ENCODE measurements at regions not wholly inside any gene's neighbourhood (a gene's known extent, or its start where the extent isn't known, plus 50 kb on each side); places are given as distances from the start of the nearest gene placed in this dataset.

GRCh38 chr6:139972116-139972515, 597.7 kb upstream of the CITED2 start:
- no peak overlapping the region for H3K4me3 ChIP-seq (ENCODE audit: low read depth, low read length)
- no peak for DNase-seq (ENCODE audit: low read depth)
- TF ChIP-seq MYC (IDR thresholded peaks at IDR 0.05; ENCODE audit: low read depth, low read length): no peak
- TF ChIP-seq POLR2A (IDR thresholded peaks at IDR 0.05; ENCODE audit: extremely low read depth, insufficient read length): no peak
- no peak for TF ChIP-seq CTCF (IDR thresholded peaks at IDR 0.05; ENCODE audit: low read depth, low read length)
- no peak for TF ChIP-seq MAX (IDR thresholded peaks at IDR 0.05; ENCODE audit: low read depth, low read length)

- no peak overlapping the region for H3K4me3 ChIP-seq (ENCODE audit: low read depth, low read length)
- TF ChIP-seq MAX (IDR thresholded peaks at IDR 0.05; ENCODE audit: low read depth, low read length) (no peak), MYC (IDR thresholded peaks at IDR 0.05; ENCODE audit: low read depth, low read length) (no peak), POLR2A (IDR thresholded peaks at IDR 0.05; ENCODE audit: extremely low read depth, insufficient read length) (no peak), CTCF (IDR thresholded peaks at IDR 0.05; ENCODE audit: low read depth, low read length) (no peak)
- no peak for DNase-seq (ENCODE audit: low read depth)
Observed at GRCh38 chr6:139970591-139970991, 596.1 kb upstream of the CITED2 start.

DNA sequence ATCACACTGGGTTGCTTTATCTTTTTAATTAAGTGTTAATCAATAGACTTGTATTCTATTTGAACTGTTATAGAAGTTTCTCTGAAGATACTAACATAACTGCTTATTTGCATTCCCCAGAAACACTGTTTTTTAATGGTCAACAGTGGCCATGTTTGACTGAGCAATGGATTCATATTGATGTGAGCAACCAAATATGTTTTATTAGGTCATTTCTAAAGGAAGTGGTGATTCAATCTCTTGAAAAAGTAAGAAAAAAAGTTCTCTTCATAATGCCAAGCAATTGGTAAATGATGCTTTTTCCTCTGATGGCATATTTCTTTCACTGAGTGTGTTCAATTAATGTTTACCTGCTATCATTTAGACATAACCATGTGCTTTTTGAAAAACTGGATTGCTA, 593.0 kb upstream of the CITED2 start:
- no peak for DNase-seq (ENCODE audit: low read depth)
- TF ChIP-seq POLR2A (IDR thresholded peaks at IDR 0.05; ENCODE audit: extremely low read depth, insufficient read length): no peak
- TF ChIP-seq MAX (IDR thresholded peaks at IDR 0.05; ENCODE audit: low read depth, low read length): no peak
- H3K4me3 ChIP-seq (ENCODE audit: low read depth, low read length): no peak overlapping the region

- no peak overlapping the region for H3K4me3 ChIP-seq (ENCODE audit: low read depth, low read length)
- no peak for TF ChIP-seq CTCF (IDR thresholded peaks at IDR 0.05; ENCODE audit: low read depth, low read length)
- TF ChIP-seq POLR2A (IDR thresholded peaks at IDR 0.05; ENCODE audit: extremely low read depth, insufficient read length): no peak
- TF ChIP-seq MAX (IDR thresholded peaks at IDR 0.05; ENCODE audit: low read depth, low read length): no peak
- TF ChIP-seq MYC (IDR thresholded peaks at IDR 0.05; ENCODE audit: low read depth, low read length): no peak
- no peak for DNase-seq (ENCODE audit: low read depth)
Observed at GRCh38 chr6:139965393-139965792, 590.9 kb upstream of the CITED2 start.

- TF ChIP-seq MAX (IDR thresholded peaks at IDR 0.05; ENCODE audit: low read depth, low read length) (no peak), CTCF (IDR thresholded peaks at IDR 0.05; ENCODE audit: low read depth, low read length) (no peak), POLR2A (IDR thresholded peaks at IDR 0.05; ENCODE audit: extremely low read depth, insufficient read length) (no peak), MYC (IDR thresholded peaks at IDR 0.05; ENCODE audit: low read depth, low read length) (no peak)
- DNase-seq (ENCODE audit: low read depth): no peak
- no peak overlapping the region for H3K4me3 ChIP-seq (ENCODE audit: low read depth, low read length)
Observed at GRCh38 chr6:139964737-139965136, 590.3 kb upstream of the CITED2 start.

DNA sequence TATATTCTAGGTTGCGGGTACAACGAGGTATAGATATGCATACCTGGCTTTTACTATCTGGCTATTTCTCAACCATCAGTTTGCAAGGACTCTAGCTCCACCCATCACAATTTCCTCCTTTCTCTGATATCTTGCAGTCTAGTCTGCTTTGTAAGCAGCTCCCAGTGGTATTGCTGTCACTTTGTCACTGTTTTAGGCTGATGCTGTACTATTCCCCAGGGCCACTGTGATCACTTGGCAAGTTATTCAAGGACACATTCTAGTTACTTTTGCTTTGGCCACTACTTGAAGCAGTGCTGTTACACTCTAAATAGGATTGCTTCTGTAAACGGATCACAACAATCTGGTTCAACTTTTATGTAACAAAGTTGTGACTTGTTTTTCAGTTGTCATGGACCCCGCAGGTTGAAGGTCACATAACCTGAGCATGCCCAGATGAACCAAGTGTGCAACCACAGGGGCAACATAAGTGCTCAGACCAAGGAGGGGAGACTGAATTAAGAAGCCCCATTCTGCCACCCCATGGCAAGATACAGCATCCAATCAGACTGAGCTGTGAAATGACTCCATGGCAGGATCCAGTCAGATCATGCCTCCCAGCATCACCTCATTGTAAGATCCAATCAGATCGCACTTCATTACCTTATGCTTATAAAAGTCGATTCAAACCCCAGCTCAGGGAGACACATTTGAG, 588.4 kb upstream of the CITED2 start:
- H3K4me3 ChIP-seq (ENCODE audit: low read depth, low read length): no peak overlapping the region

More for the DNA sequence above, 588.4 kb upstream of the CITED2 start:
- DNase-seq (ENCODE audit: low read depth): peak; percentile 32
- no peak for TF ChIP-seq MYC (IDR thresholded peaks at IDR 0.05; ENCODE audit: low read depth, low read length)
- no peak for TF ChIP-seq MAX (IDR thresholded peaks at IDR 0.05; ENCODE audit: low read depth, low read length)
- TF ChIP-seq CTCF (IDR thresholded peaks at IDR 0.05; ENCODE audit: low read depth, low read length): no peak
- TF ChIP-seq POLR2A (IDR thresholded peaks at IDR 0.05; ENCODE audit: extremely low read depth, insufficient read length): no peak
